ENCODE measurements at regions not wholly inside any gene's neighbourhood (a gene's known extent, or its start where the extent isn't known, plus 50 kb on each side); places are given as distances from the start of the nearest gene placed in this dataset.

DNA sequence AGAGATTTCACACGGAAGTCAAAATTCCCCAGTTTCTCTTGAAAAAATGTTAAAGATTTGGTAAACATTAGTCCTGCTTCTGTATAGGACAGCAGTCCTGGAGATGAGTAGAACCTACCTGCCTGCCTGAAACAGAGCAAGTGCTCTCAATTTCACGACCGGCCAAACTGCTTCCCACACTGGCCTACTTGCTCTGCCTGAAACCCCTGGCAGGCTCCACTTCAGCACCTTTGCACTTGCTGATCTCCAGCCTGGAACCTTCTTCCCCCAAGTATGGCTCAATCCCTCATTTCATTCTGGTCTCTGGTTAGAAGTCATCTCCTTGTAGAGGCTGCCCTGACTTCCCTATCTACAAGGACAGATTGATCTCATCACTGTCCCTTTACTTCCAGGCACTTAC, 271.4 kb downstream of the DLEU7 start:
- TF ChIP-seq, protein P1, sequence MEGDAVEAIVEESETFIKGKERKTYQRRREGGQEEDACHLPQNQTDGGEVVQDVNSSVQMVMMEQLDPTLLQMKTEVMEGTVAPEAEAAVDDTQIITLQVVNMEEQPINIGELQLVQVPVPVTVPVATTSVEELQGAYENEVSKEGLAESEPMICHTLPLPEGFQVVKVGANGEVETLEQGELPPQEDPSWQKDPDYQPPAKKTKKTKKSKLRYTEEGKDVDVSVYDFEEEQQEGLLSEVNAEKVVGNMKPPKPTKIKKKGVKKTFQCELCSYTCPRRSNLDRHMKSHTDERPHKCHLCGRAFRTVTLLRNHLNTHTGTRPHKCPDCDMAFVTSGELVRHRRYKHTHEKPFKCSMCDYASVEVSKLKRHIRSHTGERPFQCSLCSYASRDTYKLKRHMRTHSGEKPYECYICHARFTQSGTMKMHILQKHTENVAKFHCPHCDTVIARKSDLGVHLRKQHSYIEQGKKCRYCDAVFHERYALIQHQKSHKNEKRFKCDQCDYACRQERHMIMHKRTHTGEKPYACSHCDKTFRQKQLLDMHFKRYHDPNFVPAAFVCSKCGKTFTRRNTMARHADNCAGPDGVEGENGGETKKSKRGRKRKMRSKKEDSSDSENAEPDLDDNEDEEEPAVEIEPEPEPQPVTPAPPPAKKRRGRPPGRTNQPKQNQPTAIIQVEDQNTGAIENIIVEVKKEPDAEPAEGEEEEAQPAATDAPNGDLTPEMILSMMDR (IDR thresholded peaks at IDR 0.05; ENCODE audit: low read length): no peak
- TF ChIP-seq EZH2 (IDR thresholded peaks at IDR 0.05; ENCODE audit: borderline replicate concordance, low read length): no peak

Measured in OCI-LY1 (cell line).